Smooth muscle cell (in vitro differentiated cells): ENCODE measurements at regions not wholly inside any gene's neighbourhood (a gene's known extent, or its start where the extent isn't known, plus 50 kb on each side); places are given as distances from the start of the nearest gene placed in this dataset.
A peak's percentile ranks its signal among the peaks of the same experiment; 100 is the strongest.

ENCODE experiments used
- DNase-seq: peaks from one replicate; lab custom pipeline; 2025; ENCODE audit not compliant: unreplicated experiment; lab: John Stamatoyannopoulos, UW
- H2AFZ ChIP-seq: fragments of 200-600 bp; sonication (generic); 2 replicates; pipeline ENCODE4 v1.6.0; 2016; ENCODE audit warnings: antibody characterized with exemption, low read depth, mild to moderate bottlenecking
- H3F3A ChIP-seq: fragments of 200-600 bp; sonication (generic); 2 replicates; pipeline ENCODE4 v1.6.0; 2017; ENCODE audit warnings: antibody characterized with exemption, low read depth
- H3K27ac ChIP-seq: fragments of 200-600 bp; sonication (generic); 2 replicates; pipeline ENCODE4 v1.5.1; 2016; ENCODE audit warnings: low read depth, mild to moderate bottlenecking
- H3K27me3 ChIP-seq: fragments of 200-600 bp; sonication (generic); 2 replicates; pipeline ENCODE4 v1.6.1; 2016; ENCODE audit warnings: low read depth, mild to moderate bottlenecking
- H3K36me3 ChIP-seq: fragments of 200-600 bp; sonication (generic); 2 replicates; pipeline ENCODE4 v1.5.1; 2016; ENCODE audit warnings: low read depth
- H3K4me1 ChIP-seq: fragments of 200-600 bp; sonication (generic); 2 replicates; pipeline ENCODE4 v1.5.1; 2016; ENCODE audit warnings: low read depth
- H3K4me2 ChIP-seq: fragments of 200-600 bp; sonication (generic); 2 replicates; pipeline ENCODE4 v1.6.0; 2016; ENCODE audit warnings: mild to moderate bottlenecking
- H3K4me3 ChIP-seq: fragments of 200-600 bp; sonication (generic); 2 replicates; pipeline ENCODE4 v1.5.1; 2016; ENCODE audit warnings: mild to moderate bottlenecking
- H3K79me2 ChIP-seq: fragments of 200-600 bp; sonication (generic); 2 replicates; pipeline ENCODE4 v1.6.0; 2016; ENCODE audit warnings: low read depth, mild to moderate bottlenecking
- H3K9ac ChIP-seq: fragments of 200-600 bp; sonication (generic); 2 replicates; pipeline ENCODE4 v1.6.0; 2016; ENCODE audit warnings: low read depth
- H3K9me3 ChIP-seq: fragments of 200-600 bp; sonication (generic); replicated peaks from 2 replicates; pipeline ENCODE4 v1.5.1; 2016; ENCODE audit warnings: low read depth
- H4K20me1 ChIP-seq: fragments of 200-600 bp; sonication (generic); 2 replicates; pipeline ENCODE4 v1.6.0; 2016; ENCODE audit warnings: low read depth
- WGBS: methylation state at CpG from one replicate; pipeline ENCODE4 v1.1.7; 2016; ENCODE audit warnings: low lambda C conversion rate; 5-methylcytosine and 5-hydroxymethylcytosine counted together
- TF ChIP-seq, protein P1 (sequence below): fragments of 200-600 bp; sonication (generic); IDR thresholded peaks from 2 replicates; pipeline ENCODE4 v1.5.1; 2017; ENCODE audit warnings: borderline replicate concordance, mild to moderate bottlenecking, antibody characterized with exemption; ENCODE audit not compliant: insufficient read depth, poor library complexity, severe bottlenecking

DNA sequence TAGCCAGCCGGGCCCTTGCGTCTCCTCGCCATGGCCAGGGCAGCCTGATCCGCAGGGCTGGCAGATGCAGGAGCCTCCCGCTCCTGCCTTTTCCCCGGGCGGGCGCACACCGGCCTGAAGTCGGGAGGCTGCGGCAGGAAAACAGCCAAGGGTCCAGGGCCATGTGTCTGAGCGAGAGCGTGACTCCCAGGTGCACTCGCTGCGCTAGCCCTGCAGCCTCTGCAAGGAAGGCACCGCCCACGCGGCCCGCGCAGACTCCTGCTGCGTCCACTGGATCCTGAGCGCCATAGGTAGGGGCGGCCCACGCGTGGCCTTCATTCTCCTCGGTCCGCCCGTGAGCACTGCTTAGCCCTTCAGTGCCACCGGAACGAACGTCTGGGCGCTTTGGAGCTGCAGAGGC is 379.9 kb downstream of the TRAM1L1 start:
- Histone ChIP-seq H3K9ac (no peak overlapping the region), H3K27ac (no peak overlapping the region)

GRCh38 chr4:116702949-116703348 is 382.4 kb downstream of the TRAM1L1 start:
- Histone ChIP-seq H3K36me3 (no peaks in the 10 kb centered on the region), H3K4me1 (no peaks in the 10 kb centered on the region), H3K27me3 (no peaks in the 10 kb centered on the region), H3K9ac (no peak overlapping the region), H2AFZ (no peak overlapping the region), H3K9me3 (no peaks in the 10 kb centered on the region), H3K79me2 (no peaks in the 10 kb centered on the region), H3F3A (no peaks in the 10 kb centered on the region), H3K4me2 (no peak overlapping the region), H3K27ac (no peak overlapping the region), H3K4me3 (no peak overlapping the region), H4K20me1 (no peaks in the 10 kb centered on the region)
- WGBS: 70% methylated on average over 4 of the region's 4 CpGs
- TF ChIP-seq, protein P1, sequence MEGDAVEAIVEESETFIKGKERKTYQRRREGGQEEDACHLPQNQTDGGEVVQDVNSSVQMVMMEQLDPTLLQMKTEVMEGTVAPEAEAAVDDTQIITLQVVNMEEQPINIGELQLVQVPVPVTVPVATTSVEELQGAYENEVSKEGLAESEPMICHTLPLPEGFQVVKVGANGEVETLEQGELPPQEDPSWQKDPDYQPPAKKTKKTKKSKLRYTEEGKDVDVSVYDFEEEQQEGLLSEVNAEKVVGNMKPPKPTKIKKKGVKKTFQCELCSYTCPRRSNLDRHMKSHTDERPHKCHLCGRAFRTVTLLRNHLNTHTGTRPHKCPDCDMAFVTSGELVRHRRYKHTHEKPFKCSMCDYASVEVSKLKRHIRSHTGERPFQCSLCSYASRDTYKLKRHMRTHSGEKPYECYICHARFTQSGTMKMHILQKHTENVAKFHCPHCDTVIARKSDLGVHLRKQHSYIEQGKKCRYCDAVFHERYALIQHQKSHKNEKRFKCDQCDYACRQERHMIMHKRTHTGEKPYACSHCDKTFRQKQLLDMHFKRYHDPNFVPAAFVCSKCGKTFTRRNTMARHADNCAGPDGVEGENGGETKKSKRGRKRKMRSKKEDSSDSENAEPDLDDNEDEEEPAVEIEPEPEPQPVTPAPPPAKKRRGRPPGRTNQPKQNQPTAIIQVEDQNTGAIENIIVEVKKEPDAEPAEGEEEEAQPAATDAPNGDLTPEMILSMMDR: no peak
- DNase-seq: no peak

More for the DNA sequence above, 379.9 kb downstream of the TRAM1L1 start:
- Histone ChIP-seq H2AFZ (no peak overlapping the region), H3K9me3 (no peaks in the 10 kb centered on the region), H3K4me3 (no peak overlapping the region), H3F3A (no peaks in the 10 kb centered on the region), H3K27me3 (no peaks in the 10 kb centered on the region), H3K4me2 (no peak overlapping the region), H3K36me3 (no peaks in the 10 kb centered on the region), H3K79me2 (no peaks in the 10 kb centered on the region), H4K20me1 (no peaks in the 10 kb centered on the region), H3K4me1 (no peaks in the 10 kb centered on the region)
- 94% methylated on average over 32 of the region's 32 CpGs for WGBS
- no peak for DNase-seq
- TF ChIP-seq, protein P1: no peak

- no peak overlapping the region for H3K27ac ChIP-seq
- H3K79me2 ChIP-seq: no peaks in the 10 kb centered on the region
- H3K4me3 ChIP-seq: no peak overlapping the region
- H3K4me2 ChIP-seq: no peak overlapping the region
- no peaks in the 10 kb centered on the region for H3F3A ChIP-seq
- WGBS: 87% methylated on average over 1 of the region's 1 CpG
- H4K20me1 ChIP-seq: no peaks in the 10 kb centered on the region
- no peak overlapping the region for H2AFZ ChIP-seq
- no peaks in the 10 kb centered on the region for H3K9me3 ChIP-seq
- H3K4me1 ChIP-seq: no peaks in the 10 kb centered on the region
- DNase-seq: no peak
- no peaks in the 10 kb centered on the region for H3K36me3 ChIP-seq
- no peak overlapping the region for H3K9ac ChIP-seq
- H3K27me3 ChIP-seq: no peaks in the 10 kb centered on the region
- TF ChIP-seq, protein P1: no peak
These were observed 396.8 kb downstream of the TRAM1L1 start for GRCh38 chr4:116688536-116688935.

- TF ChIP-seq, protein P1: peak; percentile 10
- 55% methylated on average over 2 of the region's 2 CpGs for WGBS
- Histone ChIP-seq H4K20me1 (no peaks in the 10 kb centered on the region), H3K27me3 (no peaks in the 10 kb centered on the region), H3K9me3 (no peaks in the 10 kb centered on the region), H3K4me3 (no peak overlapping the region), H3K4me2 (no peak overlapping the region), H3K27ac (no peak overlapping the region), H3K4me1 (no peaks in the 10 kb centered on the region), H3K36me3 (no peaks in the 10 kb centered on the region), H3K79me2 (no peaks in the 10 kb centered on the region), H2AFZ (no peak overlapping the region), H3K9ac (no peak overlapping the region), H3F3A (no peaks in the 10 kb centered on the region)
- DNase-seq: no peak
These were observed 417.2 kb downstream of the TRAM1L1 start for GRCh38 chr4:116668190-116668589.
